ENCODE measurements at regions not wholly inside any gene's neighbourhood (a gene's known extent, or its start where the extent isn't known, plus 50 kb on each side); places are given as distances from the start of the nearest gene placed in this dataset.

DNA sequence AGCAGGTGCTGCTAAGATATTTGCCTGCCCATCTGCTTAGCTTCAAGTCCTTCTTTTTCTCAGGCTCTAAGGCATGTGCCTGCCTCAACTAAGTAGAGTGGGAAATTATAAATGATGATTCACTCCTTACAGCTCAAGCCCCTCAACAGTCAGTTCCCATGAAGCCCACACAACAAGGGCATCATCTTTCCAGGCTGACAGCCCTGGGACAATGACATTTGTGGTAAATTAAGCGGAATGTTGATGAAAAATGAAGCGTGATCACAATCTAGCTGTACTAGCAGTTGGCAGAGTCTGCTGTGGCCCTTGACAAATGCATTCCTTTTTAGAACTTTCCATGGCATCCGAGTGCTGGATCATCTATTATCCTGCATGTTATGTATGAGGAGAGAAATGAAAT, 548.6 kb downstream of the KIF4B start:
- TF ChIP-seq, protein P1, sequence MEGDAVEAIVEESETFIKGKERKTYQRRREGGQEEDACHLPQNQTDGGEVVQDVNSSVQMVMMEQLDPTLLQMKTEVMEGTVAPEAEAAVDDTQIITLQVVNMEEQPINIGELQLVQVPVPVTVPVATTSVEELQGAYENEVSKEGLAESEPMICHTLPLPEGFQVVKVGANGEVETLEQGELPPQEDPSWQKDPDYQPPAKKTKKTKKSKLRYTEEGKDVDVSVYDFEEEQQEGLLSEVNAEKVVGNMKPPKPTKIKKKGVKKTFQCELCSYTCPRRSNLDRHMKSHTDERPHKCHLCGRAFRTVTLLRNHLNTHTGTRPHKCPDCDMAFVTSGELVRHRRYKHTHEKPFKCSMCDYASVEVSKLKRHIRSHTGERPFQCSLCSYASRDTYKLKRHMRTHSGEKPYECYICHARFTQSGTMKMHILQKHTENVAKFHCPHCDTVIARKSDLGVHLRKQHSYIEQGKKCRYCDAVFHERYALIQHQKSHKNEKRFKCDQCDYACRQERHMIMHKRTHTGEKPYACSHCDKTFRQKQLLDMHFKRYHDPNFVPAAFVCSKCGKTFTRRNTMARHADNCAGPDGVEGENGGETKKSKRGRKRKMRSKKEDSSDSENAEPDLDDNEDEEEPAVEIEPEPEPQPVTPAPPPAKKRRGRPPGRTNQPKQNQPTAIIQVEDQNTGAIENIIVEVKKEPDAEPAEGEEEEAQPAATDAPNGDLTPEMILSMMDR (IDR thresholded peaks at IDR 0.05; ENCODE audit: borderline replicate concordance, extremely low read depth, low read length, poor library complexity, severe bottlenecking): no peak
- TF ChIP-seq EZH2 (IDR thresholded peaks at IDR 0.05; ENCODE audit: borderline replicate concordance, low read depth, low read length, severe bottlenecking): no peak

Measured in DND-41 (cell line).